ENCODE measurements at regions not wholly inside any gene's neighbourhood (a gene's known extent, or its start where the extent isn't known, plus 50 kb on each side); places are given as distances from the start of the nearest gene placed in this dataset.

DNA sequence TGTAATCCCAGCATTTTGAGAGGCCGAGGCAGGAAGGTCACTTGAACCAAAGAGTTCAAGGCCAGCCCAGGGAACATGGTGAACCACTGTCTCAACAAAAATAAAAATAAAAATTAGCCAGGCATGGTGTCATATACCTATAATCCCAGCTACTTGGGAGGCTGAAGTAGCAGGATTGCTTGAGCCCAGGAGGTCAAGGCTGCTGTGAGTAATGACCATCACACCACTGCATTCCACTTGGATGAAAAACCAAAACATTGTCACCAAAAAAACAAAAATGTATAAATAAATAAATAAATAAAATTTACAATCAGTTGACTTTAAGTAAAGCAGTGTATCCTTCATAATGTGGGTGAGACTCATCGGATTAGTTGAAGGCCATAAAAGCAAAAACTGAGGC lies 541.4 kb downstream of the CSNK1G3 start:
- Histone ChIP-seq H4K20me1 (replicated peaks; ENCODE audit: control insufficient read depth, extremely low read depth, insufficient read depth, low read length) (no peaks in the 10 kb centered on the region), H3K36me3 (ENCODE audit: control insufficient read depth in 2 of 2, extremely low read depth in 1 of 2, insufficient read depth in 2 of 2, low read length in 2 of 2) (no peaks in the 10 kb centered on the region), H3K9me3 (replicated peaks; ENCODE audit: control insufficient read depth, insufficient read depth, low read length) (no peaks in the 10 kb centered on the region), H3K4me1 (ENCODE audit: control insufficient read depth, extremely low read depth, insufficient read depth, low read length) (no peaks in the 10 kb centered on the region), H3K4me2 (ENCODE audit: insufficient read depth, low read length) (no peak overlapping the region), H3K4me3 (replicated peaks in 1 of 3; ENCODE audit: insufficient read depth in 1 of 3, low read depth in 1 of 3, low read length in 3 of 3) (no peak overlapping the region), H3K27ac (ENCODE audit: insufficient read depth, low read depth, low read length) (no peak overlapping the region), H3K9ac (replicated peaks; ENCODE audit: extremely low read depth, insufficient read depth, low read length) (no peak overlapping the region), H3K9me1 (replicated peaks; ENCODE audit: control insufficient read depth, extremely low read depth, insufficient read depth, low read length) (no peaks in the 10 kb centered on the region), H3K79me2 (ENCODE audit: control insufficient read depth, insufficient read depth, low read length) (no peaks in the 10 kb centered on the region), H2AFZ (ENCODE audit: low read depth, low read length) (no peak overlapping the region), H3K27me3 (ENCODE audit: control insufficient read depth in 2 of 2, insufficient read depth in 2 of 2, low read length in 2 of 2) (no peaks in the 10 kb centered on the region)
- dilution Hi-C loops (cut with MboI; ENCODE audit: extremely low pct_ligation_motif_present, low sequenced_read_pairs) (no loop called here), intact Hi-C loops (cut with micrococcal nuclease) (no loop called here)
- DNase-seq (ENCODE audit: low read depth, low spot score) (no peak), FAIRE-seq (no peak)
- ChIA-PET POLR2A (no interaction called here), CTCF (interaction anchor here (0.8 kb wide), 1 partner anchor 8 kb away, joined by 3 read pairs; no protein-coding TSS in a partner anchor)
- BruUV-seq (replicated peaks): no TSS peak
- TF ChIP-seq GATA2 (IDR thresholded peaks at IDR 0.05; ENCODE audit: insufficient read depth, insufficient read length, low read depth, low read length) (no peak), JUN (IDR thresholded peaks at IDR 0.05; ENCODE audit: borderline replicate concordance, insufficient read depth, insufficient read length, low read depth) (no peak), EZH2 (IDR thresholded peaks at IDR 0.05; ENCODE audit: borderline replicate concordance, low read depth, low read length, severe bottlenecking) (no peak)
- TF ChIP-seq, protein P1, sequence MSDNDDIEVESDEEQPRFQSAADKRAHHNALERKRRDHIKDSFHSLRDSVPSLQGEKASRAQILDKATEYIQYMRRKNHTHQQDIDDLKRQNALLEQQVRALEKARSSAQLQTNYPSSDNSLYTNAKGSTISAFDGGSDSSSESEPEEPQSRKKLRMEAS (IDR thresholded peaks at IDR 0.05; ENCODE audit: insufficient read depth, insufficient read length): no peak

DNA sequence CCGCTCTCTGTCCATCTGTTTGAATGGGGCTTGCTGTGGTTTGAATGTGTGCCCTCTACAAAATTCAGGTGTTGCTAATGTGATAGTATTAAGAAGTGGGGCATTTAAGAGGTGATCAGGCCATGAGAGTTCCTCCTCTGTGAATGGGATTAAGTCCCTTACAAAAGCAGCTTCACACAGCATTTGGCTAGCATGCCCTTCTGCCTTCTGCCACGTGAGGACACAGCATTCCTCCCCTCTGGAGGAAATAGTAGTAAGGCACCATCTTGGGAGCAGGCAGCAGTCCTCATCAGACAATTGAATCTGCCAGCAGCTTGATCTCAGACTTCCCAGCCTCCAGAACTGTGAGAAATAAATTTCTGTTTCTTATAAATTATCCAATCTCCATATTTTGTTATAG lies 540.2 kb downstream of the CSNK1G3 start:
- POLR2A ChIA-PET: no interaction called here
- Histone ChIP-seq H3K9me1 (replicated peaks; ENCODE audit: control insufficient read depth, extremely low read depth, insufficient read depth, low read length) (no peaks in the 10 kb centered on the region), H2AFZ (ENCODE audit: low read depth, low read length) (no peak overlapping the region), H4K20me1 (replicated peaks; ENCODE audit: control insufficient read depth, extremely low read depth, insufficient read depth, low read length) (no peaks in the 10 kb centered on the region), H3K27me3 (ENCODE audit: control insufficient read depth in 2 of 2, insufficient read depth in 2 of 2, low read length in 2 of 2) (no peaks in the 10 kb centered on the region), H3K9me3 (replicated peaks; ENCODE audit: control insufficient read depth, insufficient read depth, low read length) (no peaks in the 10 kb centered on the region), H3K9ac (replicated peaks; ENCODE audit: extremely low read depth, insufficient read depth, low read length) (no peak overlapping the region), H3K79me2 (ENCODE audit: control insufficient read depth, insufficient read depth, low read length) (no peaks in the 10 kb centered on the region), H3K27ac (ENCODE audit: insufficient read depth, low read depth, low read length) (no peak overlapping the region), H3K4me1 (ENCODE audit: control insufficient read depth, extremely low read depth, insufficient read depth, low read length) (no peaks in the 10 kb centered on the region), H3K4me2 (ENCODE audit: insufficient read depth, low read length) (no peak overlapping the region), H3K4me3 (replicated peaks in 1 of 3; ENCODE audit: insufficient read depth in 1 of 3, low read depth in 1 of 3, low read length in 3 of 3) (no peak overlapping the region), H3K36me3 (ENCODE audit: control insufficient read depth in 2 of 2, extremely low read depth in 1 of 2, insufficient read depth in 2 of 2, low read length in 2 of 2) (no peaks in the 10 kb centered on the region)
- no peak for FAIRE-seq
- no peak for DNase-seq (ENCODE audit: low read depth, low spot score)
- dilution Hi-C loops (cut with MboI; ENCODE audit: extremely low pct_ligation_motif_present, low sequenced_read_pairs): no loop called here
- TF ChIP-seq POLR2AphosphoS5 (IDR thresholded peaks at IDR 0.05; ENCODE audit: insufficient read depth, low read depth, low read length): no peak
- TF ChIP-seq, protein P1 (IDR thresholded peaks at IDR 0.05; ENCODE audit: insufficient read depth, insufficient read length): no peak
- TF ChIP-seq, protein P2, sequence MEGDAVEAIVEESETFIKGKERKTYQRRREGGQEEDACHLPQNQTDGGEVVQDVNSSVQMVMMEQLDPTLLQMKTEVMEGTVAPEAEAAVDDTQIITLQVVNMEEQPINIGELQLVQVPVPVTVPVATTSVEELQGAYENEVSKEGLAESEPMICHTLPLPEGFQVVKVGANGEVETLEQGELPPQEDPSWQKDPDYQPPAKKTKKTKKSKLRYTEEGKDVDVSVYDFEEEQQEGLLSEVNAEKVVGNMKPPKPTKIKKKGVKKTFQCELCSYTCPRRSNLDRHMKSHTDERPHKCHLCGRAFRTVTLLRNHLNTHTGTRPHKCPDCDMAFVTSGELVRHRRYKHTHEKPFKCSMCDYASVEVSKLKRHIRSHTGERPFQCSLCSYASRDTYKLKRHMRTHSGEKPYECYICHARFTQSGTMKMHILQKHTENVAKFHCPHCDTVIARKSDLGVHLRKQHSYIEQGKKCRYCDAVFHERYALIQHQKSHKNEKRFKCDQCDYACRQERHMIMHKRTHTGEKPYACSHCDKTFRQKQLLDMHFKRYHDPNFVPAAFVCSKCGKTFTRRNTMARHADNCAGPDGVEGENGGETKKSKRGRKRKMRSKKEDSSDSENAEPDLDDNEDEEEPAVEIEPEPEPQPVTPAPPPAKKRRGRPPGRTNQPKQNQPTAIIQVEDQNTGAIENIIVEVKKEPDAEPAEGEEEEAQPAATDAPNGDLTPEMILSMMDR (IDR thresholded peaks at IDR 0.05; ENCODE audit: extremely low read depth in 1 of 2, insufficient read depth in 1 of 2, low read depth in 1 of 2, low read length in 2 of 2): no peak
- no peak for TF ChIP-seq JUN (IDR thresholded peaks at IDR 0.05; ENCODE audit: borderline replicate concordance, insufficient read depth, insufficient read length, low read depth)
- no peak for TF ChIP-seq GATA2 (IDR thresholded peaks at IDR 0.05; ENCODE audit: insufficient read depth, insufficient read length, low read depth, low read length)
- TF ChIP-seq MYC (IDR thresholded peaks at IDR 0.05; ENCODE audit: low read depth, low read length): no peak
- TF ChIP-seq POLR2A (IDR thresholded peaks at IDR 0.05; ENCODE audit: low read depth, low read length): no peak
- no peak for TF ChIP-seq EZH2 (IDR thresholded peaks at IDR 0.05; ENCODE audit: borderline replicate concordance, low read depth, low read length, severe bottlenecking)
- TF ChIP-seq FOS (IDR thresholded peaks at IDR 0.05; ENCODE audit: borderline replicate concordance, insufficient read depth, low read length): no peak
- CTCF ChIA-PET: no interaction called here
- intact Hi-C loops (cut with micrococcal nuclease): no loop called here
- BruUV-seq (replicated peaks): no TSS peak

All from endothelial cell of umbilical vein (primary cell).